ENCODE measurements at regions not wholly inside any gene's neighbourhood (a gene's known extent, or its start where the extent isn't known, plus 50 kb on each side); places are given as distances from the start of the nearest gene placed in this dataset.

DNA sequence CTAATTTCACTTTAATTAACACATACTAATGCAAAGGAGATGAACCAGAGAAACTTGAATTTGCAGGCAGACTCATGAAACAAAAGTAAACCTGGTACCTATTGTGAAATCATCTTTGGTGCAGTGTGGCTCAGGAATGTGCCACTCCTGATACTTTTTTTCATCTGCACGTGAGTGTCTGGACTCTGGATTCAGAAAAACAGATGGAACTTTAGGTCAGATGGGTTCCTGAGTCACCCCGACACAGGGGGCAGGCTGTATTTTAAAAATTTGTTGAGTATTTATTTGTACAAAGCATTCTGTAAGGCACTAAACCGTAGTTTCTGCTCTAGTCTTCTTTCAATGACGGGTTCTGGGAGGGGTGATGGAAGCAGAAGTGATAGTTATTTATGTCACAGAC lies 52.2 kb upstream of the TUT7 start:
- H3K4me1 Mint-ChIP-seq (ENCODE audit: unreplicated experiment) = peaks cover 20% of the 10 kb centered on the region
- no peaks in the 10 kb centered on the region for H3K36me3 Mint-ChIP-seq
- H3K27ac Mint-ChIP-seq = peak overlapping the region; percentile 99
- H3K4me3 Mint-ChIP-seq = peak overlapping the region; percentile 79
- TF ChIP-seq CTCF (conservative IDR thresholded peaks at IDR 0.05) = no peak
- H3K9me3 Mint-ChIP-seq = no peaks in the 10 kb centered on the region
- H3K27me3 Mint-ChIP-seq = no peaks in the 10 kb centered on the region
- no peak for DNase-seq (ENCODE audit: extremely low spot score, unreplicated experiment)

GRCh38 chr9:86405926-86406325 lies 51.7 kb upstream of the TUT7 start:
- H3K9me3 Mint-ChIP-seq = no peaks in the 10 kb centered on the region
- H3K4me1 Mint-ChIP-seq (ENCODE audit: unreplicated experiment) = peaks cover 20% of the 10 kb centered on the region
- H3K4me3 Mint-ChIP-seq = peak overlapping the region; percentile 79
- no peaks in the 10 kb centered on the region for H3K36me3 Mint-ChIP-seq
- no peaks in the 10 kb centered on the region for H3K27me3 Mint-ChIP-seq
- no peak for TF ChIP-seq CTCF (conservative IDR thresholded peaks at IDR 0.05)
- DNase-seq (ENCODE audit: extremely low spot score, unreplicated experiment) = no peak
- peak overlapping the region; percentile 99 for H3K27ac Mint-ChIP-seq

- no peaks in the 10 kb centered on the region for H3K36me3 Mint-ChIP-seq
- peak overlapping the region; percentile 99 for H3K27ac Mint-ChIP-seq
- no peak overlapping the region for H3K4me3 Mint-ChIP-seq
- TF ChIP-seq CTCF (conservative IDR thresholded peaks at IDR 0.05) = no peak
- DNase-seq (ENCODE audit: extremely low spot score, unreplicated experiment) = no peak
- no peaks in the 10 kb centered on the region for H3K27me3 Mint-ChIP-seq
- H3K4me1 Mint-ChIP-seq (ENCODE audit: unreplicated experiment) = peaks cover 20% of the 10 kb centered on the region
- H3K9me3 Mint-ChIP-seq = no peaks in the 10 kb centered on the region
These were observed 50.9 kb upstream of the TUT7 start for GRCh38 chr9:86405086-86405491.
